OCI-M1 (cell line): ENCODE measurements at regions not wholly inside any gene's neighbourhood (a gene's known extent, or its start where the extent isn't known, plus 50 kb on each side); places are given as distances from the start of the nearest gene placed in this dataset.
"Not testable (repeated sequence)": the region's sequence is repeated elsewhere in the genome, so short reads cannot be mapped to it uniquely, and the experiment has no call there.

Experiments
- DNase-seq: peaks from one replicate; lab custom pipeline; 2025; lab: John Stamatoyannopoulos, UW

DNA sequence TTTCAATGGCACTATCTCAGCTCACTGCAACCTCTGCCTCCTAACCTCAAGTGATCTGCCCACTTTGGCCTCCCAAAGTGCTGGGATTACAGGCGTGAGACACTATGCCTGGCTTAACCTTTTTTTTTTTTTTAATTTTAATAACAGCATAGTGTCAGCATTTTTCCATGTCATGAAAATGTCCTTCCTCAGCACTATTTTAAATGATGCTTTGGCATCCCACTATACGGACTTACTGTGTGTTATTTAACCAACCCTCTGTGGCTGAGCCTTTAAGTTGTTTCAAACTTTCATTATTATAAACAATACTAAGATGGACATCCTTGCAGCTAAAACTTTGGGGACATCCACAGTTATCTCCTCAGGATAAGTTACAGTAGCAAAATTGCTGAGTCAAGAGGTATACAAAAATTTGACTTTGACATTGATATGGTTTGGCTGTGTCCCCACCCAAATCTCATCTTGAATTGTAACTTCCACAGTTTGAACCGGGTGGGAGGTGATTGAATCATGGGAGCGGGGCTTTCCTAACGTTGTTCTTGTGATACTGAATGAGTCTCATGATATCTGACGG lies 123.8 kb upstream of the JARID2 start:
- no peak for DNase-seq

DNA sequence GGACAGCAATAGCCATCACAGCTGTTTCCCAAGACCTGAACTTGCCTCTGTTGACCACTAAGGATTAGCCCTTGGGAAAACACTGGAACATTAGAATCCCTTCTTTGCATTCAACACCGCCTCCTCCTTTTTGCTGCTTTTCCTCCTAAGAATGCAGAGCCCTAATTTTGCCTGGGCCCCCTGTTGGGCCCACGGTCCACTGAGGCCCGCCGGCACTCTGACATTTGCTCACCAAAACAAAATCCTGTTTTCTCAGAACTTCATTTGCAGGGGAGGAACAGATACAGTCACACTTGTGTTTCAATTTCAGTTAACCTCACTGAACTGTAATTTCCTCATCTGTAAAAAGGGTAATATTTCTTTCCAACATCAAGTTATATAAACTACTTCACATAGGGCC lies 116.0 kb upstream of the JARID2 start:
- no peak for DNase-seq

DNA sequence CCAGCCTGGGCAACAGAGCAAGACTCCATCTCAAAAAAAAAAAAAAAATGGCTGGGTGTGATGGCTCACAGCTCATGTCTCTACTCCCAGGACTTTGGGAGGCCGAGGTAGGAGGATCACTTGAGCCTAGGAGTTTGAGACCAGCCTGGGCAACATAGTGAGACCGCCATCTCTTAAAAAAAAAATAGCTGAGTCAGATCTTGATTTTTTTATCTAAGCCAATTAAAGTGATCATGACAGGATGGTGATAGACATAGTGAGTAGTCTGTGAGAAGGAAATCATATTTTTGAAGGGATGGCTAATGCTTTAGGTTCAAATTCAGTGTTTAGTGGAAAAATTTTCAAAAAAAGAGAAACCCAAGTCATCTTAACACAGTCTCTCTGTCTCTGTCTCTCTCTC lies 114.6 kb upstream of the JARID2 start:
- no peak for DNase-seq

DNA sequence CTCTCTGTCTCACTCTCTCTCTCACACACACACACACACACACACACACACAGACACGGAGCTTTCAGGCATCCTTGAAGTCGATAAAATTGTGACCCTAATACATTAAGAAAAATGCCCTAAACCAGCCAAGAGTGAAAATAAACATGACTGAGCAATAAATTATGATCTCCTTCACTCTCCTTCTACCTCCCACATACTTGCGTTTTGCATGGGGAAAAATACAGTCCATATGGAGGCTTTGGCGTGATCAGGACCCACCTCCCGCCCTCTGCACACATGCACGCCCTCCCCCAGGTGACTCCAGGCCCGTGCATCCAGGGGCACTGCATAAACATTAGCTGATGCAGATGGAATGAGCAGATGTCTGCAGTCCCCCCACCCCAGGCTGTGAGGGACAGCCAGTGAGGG lies 114.2 kb upstream of the JARID2 start:
- no peak for DNase-seq

DNA sequence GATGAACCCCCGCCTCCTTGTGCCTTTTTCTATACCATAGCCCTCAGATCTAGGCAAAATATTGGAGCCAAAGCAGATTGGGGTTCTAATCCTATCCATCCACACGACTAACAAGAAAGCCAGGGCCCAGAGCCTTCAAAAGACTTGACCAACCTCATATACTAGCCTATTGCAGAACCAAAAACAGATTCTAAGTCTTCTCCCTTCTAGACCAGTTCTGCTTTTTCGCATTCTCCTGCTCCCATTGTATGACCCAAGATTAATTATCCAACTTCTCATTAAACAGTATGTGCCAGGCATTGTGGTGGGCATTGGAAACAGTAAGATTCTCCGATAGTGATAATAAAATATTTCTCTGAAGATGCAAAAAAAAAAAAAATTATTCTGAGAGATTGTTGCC lies 113.7 kb upstream of the JARID2 start:
- no peak for DNase-seq

DNA sequence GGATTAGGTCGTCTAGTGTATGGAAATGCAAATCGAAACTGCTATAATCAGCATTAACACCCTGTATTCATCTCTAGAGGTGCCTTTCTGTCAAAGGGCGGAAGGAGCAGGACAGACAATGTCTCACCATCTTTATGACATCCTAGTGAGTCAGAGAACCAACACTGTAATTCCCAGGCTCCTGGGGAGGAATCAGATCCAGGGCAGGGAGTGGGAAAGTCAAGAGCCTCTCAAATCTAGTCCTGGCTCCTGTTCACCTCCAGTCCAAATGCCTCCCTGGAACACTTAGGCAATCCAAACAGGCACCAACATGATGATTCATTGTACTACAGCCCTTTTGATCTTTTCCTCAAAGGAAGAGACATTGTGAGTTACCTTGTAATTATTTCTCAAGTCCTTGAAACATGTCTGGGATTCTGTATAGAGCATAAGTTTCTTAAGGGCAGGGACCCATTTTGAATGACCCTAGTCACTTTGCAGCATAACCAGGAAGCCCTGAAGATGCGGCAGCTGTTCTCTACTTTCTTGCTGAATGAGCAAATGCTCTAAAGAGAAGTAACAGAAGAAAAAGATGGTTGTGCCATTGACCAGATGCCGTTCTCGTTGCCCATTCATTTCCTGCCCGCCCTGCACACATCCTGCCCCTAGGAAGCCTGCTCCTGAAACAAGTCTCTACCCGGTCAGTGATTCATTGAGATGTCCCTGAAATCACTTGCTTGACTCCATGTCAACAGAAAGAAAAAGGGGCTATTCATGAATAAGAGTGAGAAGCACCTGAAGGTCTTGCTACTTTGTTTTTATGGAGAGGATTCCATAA lies 112.8 kb upstream of the JARID2 start:
- no peak for DNase-seq

DNA sequence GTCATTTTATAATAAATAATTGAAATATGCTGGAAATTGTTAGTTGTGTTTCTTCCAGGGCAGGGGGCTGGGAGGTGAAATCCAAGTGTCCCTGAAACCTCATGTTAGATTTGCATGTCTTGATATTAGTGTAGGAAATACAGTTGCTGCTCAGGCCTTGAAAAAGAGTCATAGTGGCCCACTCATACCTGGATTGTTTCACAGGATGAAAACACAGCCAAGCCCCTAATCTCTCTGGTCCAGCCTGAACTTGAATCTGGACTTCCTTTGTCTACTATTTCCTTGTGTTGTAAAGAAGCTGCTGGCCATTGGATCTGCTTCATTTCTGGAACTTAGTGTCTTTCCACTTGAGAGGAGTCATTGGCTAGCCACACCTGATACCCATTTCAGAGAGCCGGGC lies 108.8 kb upstream of the JARID2 start:
- DNase-seq: no peak

DNA sequence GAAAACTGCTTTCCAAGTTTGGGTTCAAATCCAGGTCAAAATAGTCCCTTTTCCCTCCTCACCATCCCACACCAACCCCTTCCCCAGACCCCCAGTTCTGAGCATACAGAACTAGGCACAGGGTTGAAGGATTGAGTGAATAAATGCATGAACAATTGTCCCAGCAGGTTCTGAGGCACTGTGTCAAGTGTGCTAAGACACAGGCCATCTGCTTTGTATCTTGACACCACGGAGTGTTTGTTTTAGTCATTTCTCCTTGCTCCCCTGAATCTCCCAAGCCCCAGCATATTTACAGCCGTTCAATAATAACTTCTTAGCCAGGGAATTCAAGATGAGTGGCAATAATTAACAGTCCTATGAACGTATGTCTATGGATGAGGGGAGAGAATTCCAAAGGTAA lies 102.8 kb upstream of the JARID2 start:
- no peak for DNase-seq

DNA sequence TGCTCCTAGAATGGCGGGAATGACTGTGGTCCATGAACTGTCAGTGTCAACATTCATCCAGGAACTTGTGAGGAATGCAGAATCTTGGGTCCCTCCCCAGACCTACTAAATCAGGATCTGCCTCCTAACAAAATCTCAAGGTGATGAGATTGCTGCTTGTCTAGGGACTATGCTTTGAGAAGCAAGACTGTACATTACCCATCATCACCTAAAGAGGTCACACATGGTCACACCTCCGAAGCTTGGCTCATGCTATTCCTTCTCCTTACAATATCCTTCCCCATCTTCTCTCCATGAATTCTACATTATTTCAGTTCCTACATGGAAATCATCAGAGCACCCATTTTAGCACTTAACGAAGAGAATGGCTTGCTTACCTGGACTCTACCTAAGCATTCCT lies 102.3 kb upstream of the JARID2 start:
- DNase-seq: no peak

DNA sequence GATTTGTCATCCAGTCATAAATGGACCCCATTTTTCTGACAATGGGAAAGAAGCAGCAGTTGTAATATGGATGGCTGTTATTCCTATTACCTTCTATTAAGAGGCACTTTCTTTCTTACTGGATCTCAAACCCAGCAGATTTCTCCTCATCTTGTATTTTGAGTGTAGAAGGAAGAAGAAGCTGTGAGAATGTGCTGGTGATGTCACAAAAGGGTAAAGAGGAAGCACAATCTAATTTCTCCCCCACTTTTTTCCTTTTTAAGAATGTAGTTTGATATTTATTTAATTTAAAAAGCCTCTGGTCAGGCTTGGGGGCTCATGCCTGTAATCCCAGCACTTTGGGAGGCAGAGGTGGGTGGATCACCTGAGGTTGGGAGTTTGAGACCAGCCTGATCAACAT lies 100.0 kb upstream of the JARID2 start:
- DNase-seq: no peak

DNA sequence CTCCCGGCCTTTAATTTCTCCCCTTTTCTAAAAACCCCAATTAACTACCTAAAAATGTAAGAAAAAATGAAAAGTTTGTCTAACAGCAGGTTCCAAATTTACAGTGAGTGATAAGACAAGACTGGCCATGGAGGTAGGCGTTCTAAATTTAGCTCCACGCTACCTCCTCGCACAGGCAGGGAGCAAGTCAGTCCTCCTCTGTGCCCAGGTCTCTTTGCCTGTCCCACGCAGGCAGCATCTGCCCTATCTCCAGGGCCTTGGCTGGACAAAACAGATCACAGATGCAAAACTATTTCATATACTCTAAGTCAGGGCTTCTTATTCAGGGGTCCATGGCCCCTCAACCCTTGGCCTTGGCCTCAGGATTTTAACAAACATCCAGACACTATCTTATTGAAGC lies 98.0 kb upstream of the JARID2 start:
- no peak for DNase-seq

DNA sequence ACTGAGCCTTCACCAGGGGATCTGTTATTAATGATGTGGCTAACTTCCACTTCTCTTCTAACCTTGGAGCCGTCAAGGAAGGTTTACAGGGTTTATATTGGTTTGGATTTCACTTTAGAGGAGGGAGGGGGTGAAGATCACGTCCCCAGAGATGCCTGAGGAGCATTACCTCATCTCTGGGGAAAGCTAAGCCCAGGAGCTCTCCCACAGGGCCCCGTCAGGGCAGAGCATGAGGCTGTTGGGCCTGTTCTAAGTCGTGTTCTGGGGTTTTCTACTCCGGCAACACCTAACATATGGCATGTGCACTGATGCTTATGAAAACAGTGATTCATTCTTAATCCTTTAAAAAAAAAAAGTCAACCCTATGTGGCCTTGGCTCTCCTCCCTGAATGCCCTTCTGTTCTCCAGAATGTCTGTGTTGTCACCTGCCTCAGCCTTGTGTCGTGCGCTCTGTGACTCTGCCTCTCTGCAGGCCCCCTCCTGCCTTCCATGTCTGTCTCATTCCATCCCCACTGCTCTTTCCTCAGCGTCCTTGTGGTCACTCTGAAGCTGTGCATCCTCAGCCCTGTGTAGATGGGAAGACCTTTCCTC lies 97.4 kb upstream of the JARID2 start:
- no peak for DNase-seq

DNA sequence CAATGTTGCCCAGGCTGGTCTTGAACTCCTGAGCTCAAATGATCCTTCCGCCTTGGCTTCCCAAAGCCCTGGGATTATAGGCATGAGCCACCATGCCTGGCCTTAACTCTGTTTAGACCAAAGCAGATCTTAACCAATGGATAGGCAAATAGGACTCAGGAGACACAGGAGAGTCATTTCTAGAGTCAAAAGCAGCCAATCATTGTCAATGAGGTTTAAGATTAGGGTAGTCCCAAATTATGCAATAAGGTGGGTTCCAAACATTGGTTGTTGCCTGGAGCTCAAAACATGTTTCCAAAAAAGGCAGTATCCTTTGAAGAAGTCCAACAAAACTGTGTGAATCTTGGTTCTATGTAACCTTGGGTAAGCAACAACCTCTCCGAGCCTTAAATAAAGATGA lies 95.7 kb upstream of the JARID2 start:
- no peak for DNase-seq

DNA sequence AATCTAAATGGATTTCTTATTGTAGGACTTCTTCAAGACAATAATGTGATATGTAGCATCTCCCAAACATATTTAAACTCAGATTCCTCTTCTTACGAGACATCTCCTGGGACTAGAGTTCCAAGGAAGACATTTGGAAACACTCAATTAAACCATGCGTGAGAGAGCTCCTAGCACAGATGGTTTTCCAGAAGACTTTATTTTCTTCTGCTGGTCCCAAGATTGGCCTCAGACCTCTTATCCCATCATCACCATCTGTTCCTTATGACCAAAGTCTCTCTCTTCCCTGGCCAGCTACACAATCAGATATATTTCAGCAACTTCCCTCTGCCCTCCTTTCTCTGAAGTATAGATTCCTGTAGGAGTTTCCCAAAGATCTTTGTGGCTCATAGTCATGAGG lies 93.2 kb upstream of the JARID2 start:
- no peak for DNase-seq

DNA sequence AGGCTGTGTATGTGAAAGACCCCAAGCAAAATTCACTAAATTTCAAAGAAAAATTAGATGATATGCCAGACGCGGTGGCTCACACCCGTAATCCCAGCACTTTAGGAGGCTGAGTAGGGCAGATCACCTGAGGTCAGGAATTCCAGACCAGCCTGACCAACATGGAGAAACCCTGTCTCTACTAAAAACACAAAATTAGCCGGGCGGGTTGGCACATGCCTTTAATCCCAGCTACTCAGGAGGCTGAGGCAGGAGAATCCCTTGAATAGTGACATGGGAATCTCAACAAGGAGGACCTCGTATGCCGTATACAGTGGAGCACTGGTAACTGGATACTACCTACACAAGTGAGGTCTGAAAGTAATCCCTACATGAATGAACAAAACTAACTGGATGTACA lies 92.7 kb upstream of the JARID2 start:
- no peak for DNase-seq

DNA sequence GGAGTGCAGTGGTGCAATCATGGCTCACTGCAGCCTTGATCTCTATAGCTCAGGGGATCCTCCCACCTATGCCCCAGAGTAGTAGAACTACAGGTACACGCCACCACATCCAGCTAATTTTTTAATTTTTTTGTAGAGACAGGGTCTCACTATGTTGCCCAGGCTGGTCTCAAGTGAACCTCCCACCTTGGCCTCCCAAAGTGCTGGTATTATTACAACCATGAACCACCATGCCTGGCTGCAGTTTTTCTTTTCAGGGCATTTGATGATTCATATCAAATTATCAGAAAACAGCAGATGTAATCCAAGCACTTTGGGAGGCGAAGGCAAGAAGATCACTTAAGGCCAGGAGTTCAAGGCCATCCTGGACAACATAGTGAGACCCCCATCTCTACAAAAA lies 88.4 kb upstream of the JARID2 start:
- no peak for DNase-seq

DNA sequence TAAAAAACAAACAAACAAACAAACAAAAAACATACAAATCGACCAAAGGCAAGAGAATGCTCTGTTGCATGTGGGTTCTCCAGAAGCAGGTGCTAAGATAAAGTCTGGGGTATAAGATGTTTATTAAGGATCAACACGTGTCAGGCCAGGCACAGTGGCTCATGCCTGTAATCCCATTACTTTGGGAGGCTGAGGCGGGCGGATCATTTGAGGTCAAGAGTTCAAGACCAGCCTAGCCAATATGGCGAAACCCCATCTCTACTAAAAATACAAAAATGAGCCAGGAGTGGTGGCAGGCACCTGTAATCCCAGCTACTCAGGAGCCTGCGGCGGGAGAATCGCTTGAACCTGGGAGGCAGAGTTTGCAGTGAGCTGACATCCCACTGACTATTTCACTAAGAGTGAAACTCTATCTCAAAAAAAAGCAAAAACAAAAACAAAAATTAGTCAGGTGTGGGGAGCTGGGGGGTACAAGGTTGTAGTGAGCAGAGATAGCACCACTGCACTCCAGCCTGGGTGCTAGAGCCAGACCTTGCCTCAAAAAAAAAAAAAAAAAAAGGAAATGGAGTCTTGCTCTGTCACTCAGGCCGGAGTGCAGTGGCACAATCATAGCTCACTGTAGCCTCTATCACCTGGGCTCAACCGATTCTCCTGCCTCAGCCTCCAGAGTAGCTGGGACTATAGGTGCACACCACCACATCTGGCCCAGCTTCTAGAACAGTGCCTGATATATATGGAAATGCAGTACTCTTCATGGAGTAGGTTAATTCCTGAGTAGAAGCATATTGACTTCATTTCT lies 86.8 kb upstream of the JARID2 start:
- no peak for DNase-seq

DNA sequence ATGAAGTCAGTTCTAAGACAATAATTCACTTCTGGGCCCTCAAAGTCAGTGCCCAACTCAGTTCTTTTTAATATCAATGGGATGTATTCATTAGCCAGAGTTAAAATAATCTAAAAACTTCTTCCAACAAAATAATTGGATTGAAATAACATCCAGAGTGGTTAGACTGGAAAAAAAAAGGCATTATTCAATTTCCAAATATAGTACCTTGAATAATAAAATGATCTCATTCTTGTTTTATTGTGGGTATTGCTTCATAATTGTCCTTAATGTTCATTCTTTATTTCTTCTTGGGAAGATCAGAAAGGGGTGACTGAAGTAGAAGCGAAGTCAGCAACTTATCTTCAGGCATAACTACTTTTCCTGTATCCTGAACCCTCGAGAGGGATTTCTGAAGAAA lies 85.1 kb upstream of the JARID2 start:
- no peak for DNase-seq

DNA sequence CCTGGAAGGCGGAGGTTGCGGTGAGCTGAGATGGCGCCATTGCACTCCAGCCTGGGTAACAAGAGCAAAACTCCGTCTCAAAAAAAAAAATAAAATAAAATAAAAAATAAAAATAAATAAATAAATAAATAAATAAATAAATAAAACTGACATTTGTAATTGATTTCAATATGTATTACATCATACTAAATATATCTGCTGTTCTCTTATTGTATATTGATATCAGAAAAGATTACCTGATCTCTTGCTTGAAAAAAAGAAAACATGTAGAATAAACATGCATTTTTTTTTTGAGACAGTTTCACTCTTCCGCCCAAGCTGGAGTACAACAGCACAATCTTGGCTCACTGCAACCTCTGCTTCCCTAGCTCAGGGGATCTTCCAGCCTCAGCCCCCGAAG lies 81.0 kb upstream of the JARID2 start:
- DNase-seq: not testable (repeated sequence)

DNA sequence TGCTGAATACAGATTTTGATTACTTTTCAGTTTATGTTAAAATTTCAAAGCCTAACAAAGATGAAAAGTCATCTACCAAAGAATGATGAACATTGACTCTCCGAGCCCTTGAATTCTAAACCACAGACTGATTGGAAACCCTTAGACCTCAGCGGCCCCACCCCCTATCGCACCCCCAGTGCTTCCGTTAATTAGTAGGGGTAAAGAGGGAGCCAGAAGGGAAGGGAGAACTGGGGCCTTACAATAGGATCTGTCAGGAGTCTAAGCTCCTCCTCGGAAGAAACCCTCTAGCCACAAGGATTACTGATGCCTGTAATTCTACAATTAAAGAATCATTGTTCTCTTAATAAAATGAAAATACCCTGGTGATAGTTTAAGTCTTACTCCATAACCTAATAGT lies 79.7 kb upstream of the JARID2 start:
- no peak for DNase-seq

DNA sequence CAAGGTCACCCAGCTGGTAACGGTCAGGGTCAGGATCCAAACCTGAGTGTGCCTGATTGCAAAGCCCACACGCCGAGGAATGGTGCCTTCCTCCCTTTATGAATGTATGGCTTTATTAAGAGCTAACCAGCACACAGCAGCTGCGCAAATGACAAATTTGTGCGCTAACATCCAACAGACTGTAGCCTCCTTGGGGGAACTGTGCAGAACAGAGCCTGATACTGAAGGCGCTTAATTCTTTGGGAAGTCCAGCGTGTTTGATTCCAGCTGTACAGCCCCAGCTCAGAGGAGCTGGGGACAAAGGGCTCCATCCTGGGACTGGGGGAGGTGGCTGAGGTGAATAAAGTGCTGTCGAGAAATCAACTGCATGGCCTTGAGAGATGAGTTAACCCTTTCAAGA lies 75.7 kb upstream of the JARID2 start:
- DNase-seq: no peak

DNA sequence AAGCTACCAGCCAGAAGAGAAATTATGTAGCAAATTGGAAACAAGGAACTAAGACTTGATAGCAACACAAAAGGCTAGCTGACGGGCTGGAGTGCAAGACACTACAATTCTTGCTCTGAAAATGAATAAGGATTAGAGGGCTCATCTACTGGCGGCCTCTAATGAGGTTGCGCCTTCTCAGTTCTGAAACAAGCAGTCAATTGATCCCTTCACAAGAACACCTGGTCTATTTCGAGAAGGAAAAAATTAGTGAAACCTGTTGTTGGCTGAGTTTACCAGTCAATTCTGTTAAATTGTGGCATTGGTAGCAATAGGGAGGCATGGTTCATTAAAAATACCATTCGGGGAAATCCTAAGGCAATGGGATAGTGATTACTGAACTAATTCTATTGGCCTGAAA lies 74.8 kb upstream of the JARID2 start:
- no peak for DNase-seq

DNA sequence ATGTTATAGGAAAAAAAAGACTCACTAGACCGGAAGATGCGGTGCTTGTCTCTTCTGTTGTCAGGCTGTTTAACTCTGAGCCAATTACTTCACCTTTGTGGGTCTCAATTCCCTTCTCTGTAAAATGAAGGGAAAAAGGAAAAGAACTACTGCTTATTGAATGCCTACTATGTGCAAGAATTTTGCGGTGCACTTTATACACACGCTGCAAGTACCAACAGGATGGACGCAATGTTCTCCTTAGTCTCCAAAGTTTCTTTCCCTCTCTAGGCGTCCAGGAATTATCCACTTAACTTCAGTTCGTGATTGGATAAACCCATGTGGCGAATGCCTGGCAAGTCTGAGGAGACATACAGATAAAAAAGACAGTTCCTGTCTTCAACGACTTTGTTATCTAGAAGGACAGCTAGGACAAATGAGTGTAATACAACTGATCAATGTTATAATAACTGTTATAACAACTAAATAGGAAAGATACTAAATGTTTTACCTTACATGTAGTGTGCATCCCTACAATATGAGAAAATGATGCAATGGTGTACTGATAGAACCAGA lies 69.0 kb upstream of the JARID2 start:
- DNase-seq: no peak
